Gastroesophageal sphincter (tissue), 3 donors: ENCODE measurements at regions not wholly inside any gene's neighbourhood (a gene's known extent, or its start where the extent isn't known, plus 50 kb on each side); places are given as distances from the start of the nearest gene placed in this dataset.

ENCODE experiments used
- CTCF ChIP-seq, 4 experiments: fragments of 200-600 bp in 2 of 4; fragments of 450-650 bp in 2 of 4; sonication (generic) in 1 of 4; IDR thresholded peaks; one replicate each; pipeline ENCODE4 v1.5.1; 2017 to 2019; ENCODE audit warnings: antibody characterized with exemption in 4 of 4, mild to moderate bottlenecking in 2 of 4, moderate library complexity in 2 of 4
- POLR2A ChIP-seq, 2 donors: fragments of 450-650 bp; IDR thresholded peaks; one replicate each; pipeline ENCODE4 v1.6.1; 2017; ENCODE audit warnings: antibody characterized with exemption in 2 of 2, mild to moderate bottlenecking in 2 of 2, moderate library complexity in 1 of 2

- TF ChIP-seq POLR2A (IDR thresholded peaks at IDR 0.05): no peak
- no peak for TF ChIP-seq CTCF (IDR thresholded peaks at IDR 0.05)
Measured at GRCh38 chr4:162849937-162850336, 316.8 kb downstream of the NAF1 start.
